ENCODE measurements at regions not wholly inside any gene's neighbourhood (a gene's known extent, or its start where the extent isn't known, plus 50 kb on each side); places are given as distances from the start of the nearest gene placed in this dataset.

DNA sequence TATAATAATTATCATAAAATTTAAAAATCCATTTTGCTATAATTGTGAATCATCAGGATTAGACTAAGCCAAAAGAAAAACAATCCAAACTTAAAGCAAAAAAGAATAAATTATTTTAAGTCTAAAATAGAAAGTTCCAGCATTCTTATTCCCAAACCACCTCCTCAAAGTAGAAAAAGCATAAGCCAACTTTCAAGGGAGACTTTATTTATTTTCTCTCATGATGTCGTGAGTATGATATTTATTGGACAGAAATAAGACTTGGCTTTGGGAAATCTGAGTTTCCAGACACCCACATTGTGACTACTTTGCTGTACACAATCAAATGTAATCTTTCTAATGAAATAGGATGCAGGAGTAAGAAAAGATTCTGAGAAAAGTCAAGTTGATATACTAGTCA lies 372.1 kb downstream of the MTRR start:
- no peak for DNase-seq (ENCODE audit: low spot score)

DNA sequence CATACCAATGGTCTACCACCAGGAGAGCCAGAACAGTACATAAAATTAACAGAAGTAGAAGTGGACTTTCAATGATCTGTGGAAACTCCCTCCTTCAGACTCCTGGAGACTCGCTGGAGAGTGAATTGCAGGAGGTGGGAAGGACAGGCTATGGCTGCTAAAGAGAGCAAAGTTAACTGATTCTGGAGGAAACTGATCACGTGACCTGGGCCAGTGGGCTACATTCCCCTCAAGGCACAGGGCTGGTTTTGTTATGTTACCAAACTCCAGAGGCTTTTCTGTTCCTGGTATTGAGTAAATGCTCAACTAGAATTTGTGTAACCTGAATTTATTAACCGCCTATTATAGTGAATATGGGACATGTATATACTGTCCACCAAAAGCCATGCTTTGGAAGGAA lies 372.6 kb downstream of the MTRR start:
- DNase-seq (ENCODE audit: low spot score) = no peak

DNA sequence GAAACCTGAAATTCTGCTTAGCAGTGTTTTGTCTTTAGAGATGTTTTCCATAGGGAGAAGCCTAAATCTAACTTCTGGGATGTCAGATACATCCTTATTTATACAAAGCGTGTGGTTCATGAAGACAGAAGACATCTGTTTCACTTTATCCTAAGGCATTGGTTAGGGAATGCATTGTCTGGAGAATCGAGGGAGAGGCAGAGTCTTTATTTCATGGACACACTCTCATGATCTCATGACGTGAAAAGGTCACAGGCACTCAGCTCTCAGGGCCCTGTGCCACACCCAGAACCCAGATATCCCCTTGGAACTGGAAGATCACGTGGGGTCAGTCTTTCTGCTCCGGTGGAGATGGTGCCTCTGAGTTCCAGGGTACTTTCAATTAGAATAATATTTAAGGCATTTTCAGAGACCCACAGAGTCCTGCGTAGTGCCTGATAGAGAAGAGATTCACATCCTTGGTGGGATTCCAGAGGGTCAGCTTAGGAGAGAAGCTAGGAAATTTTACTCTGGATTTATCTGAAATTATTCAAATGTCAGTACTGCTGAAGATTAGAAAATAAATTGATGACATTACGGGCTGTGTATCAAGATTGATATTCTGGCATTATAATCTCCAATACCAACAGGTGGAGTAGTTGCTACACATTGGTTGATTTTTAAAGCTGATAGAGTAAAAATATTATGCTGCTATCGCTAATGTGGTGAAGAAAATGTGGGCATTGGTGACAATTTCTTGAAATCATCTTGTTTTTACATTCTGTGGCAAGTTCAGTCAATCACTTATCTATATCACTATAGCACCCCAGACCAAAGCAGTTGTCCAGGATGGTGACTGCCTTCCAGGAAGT lies 378.3 kb downstream of the MTRR start:
- DNase-seq (ENCODE audit: low spot score) = no peak

DNA sequence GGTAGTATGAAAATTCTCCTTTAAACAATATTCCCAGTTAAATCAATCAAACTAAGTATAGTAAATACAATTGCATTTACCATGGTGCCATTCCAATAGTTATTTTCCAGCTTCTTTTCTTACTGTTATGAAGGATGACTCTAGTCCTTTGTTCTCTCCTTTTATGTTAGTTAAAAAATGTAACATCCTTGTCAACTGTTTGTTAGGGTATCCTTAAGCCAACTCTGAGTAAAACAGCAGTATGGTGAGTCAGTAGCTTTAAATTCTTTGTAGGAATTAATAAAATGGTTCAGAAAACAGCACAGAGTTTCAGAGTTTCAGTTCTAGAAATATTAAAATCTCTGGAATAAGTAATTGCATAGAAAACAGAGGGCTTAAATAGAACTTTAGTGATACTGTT lies 384.4 kb downstream of the MTRR start:
- no peak for DNase-seq (ENCODE audit: low spot score)

DNA sequence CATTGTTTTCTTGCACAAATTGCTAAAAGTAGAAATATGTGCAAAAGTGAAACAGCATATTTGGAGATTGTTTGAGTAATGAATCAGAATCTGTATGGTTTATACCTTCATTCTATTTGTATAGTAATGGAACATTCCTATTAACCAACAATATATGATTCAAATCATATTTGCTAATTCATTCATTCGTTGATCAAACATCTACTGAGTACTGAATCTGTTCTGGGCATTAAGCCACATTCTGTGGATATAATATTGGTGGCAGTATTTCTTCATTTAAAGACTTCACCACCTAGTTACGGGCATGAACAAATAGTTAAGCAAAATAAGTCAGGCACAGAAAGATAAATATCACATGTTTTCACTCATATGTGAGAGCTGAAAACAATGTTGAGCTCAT lies 385.7 kb downstream of the MTRR start:
- no peak for DNase-seq (ENCODE audit: low spot score)

DNA sequence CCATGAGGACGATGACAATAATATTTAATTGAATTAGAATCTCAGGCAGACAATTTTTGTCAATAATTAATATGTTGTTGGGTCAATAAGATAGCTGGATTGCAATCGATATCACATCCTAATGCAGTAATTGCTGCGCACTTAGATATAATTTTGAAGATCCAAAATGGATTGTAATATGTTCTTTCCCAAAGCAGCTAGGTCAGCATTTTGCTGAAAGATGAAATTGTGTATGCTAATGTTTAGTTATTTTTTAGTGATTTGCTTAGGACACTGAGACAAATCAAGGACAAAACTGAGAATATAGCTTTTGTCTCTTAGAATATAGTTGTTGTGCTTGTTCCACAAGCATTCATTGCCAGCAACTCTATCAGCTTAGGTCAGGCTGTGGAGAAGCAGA lies 389.9 kb downstream of the MTRR start:
- no peak for DNase-seq (ENCODE audit: low spot score)

DNA sequence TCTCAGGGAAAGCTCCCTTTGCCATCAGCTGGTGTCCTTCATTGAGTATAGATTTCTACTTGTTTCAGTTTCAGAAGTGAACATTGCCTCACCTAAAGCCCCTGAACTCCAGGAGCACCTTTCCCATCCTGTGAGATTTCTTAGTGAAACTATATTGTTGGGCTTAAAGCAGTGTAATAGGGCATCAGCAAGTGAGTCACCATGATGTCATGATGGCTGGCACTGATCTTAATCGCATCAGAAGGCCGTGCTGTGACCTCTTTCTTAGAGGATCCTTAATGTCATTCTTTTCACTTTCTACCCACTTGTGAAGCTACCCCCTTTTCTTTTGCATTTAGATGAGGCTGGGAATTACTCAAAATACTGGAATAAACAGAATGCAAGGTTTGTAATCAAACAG lies 401.3 kb downstream of the MTRR start:
- DNase-seq (ENCODE audit: low spot score) = no peak

DNA sequence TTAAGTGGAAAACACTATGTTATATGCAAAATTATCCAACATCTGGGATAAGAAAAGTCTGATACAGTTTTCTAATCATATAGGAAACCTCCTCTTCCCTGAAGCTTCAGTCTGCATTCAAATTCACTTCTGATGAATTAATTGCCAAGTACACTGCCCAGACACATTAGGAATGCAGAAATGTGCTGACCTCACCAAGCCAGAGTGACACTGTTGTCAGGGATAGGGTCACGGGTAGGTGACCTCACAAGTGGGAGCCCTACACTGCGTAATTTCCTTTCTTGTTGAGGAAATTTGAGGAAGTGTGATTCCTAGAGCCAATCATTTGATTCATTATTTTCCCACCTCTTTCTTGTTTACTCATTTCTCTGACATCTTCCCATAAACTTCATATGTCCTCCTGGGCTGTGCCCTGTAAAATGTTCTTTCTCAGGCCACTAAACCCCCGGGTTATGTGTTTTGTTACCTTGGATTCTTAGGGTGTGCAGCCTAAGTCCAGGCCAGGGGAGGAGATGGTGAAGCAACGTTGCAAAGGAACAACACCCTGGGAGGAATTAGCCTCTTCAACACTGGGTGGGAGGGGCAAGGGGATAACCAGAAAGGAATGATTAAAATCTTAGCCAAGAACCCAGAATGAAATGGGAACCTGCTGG lies 411.9 kb downstream of the MTRR start:
- no peak for DNase-seq (ENCODE audit: low spot score)

DNA sequence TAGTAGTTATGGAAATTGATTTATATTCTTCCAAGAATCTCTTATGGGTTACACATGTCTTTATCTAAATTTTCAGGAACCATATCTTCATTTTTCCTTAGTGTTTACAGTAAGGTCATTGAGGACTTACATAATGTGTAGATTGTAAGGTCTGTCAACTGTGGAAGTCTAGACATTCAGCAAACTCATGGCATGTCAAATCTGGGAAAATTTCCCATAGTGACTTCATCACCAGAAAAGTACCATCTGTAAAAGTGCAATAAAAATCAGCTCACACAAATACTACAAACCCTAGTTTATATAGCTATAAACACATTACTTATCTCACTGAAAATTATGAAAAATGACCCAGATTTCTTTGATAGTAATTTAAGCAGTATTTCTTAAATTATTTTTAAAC lies 419.4 kb downstream of the MTRR start:
- no peak for DNase-seq (ENCODE audit: low spot score)

DNA sequence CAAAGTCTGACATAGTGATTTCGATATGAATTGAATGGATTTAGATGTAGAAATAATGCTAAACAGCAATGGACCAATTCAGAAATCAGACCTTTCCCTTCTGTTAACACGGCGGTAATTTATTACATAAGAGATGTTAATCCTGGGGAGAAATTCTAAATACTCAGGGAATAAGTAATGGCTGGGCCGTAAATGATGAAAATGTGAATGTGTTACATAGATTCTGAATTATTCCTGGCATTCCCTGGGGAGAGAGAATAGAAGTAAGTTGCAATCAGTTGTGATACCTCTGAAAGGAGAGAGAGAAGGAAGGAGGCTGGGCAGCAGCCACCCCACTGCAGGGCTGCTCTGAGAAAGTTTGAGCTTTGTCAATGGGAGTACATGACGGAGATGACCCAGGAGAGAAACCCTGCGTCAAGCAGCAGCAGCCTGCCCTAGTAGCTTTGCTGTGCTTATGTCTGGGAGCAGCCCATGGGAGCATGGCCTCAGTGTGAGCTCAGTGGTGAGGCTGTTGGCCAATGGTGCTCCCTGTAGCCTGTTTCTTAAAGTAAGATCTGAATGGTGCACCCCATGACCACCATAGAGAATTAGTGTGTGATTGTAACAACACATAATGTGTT lies 420.1 kb downstream of the MTRR start:
- no peak for DNase-seq (ENCODE audit: low spot score)

DNA sequence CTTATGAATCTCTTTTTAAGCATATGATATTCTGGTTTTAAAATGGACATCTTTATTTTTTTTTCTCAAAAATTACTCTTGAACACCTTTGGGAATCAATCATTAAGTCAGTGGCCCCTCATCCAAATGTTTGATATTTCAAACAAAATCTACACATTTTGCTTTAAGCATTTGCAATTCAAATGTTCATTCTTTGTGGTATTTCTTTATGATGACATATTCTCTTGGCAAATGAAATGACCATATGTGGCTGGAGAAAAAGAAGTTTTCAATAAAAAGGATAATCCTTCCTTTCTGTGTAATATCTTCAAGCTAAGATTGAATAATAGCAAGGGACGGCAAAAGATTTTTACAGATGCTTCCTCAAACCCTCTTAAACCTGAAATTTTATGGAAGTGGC lies 420.8 kb downstream of the MTRR start:
- DNase-seq (ENCODE audit: low spot score) = no peak

DNA sequence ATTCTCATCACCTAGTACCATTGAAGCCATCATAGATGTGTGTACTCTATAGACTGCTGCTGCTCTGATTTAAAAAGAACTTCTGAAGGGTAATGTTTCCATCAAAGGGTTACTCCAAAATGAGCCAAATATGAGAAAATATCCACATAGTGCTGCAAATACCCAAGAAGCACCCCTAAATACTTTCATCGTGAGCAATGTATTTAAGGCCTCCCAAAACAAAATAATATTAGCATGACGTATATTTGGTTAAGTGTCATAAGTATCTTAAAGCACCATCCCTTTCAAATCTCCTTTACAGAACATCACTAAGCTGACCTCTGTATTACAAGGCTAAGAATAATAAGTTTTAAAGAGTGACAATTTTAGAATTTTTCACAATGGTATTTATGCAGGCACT lies 421.8 kb downstream of the MTRR start:
- DNase-seq (ENCODE audit: low spot score) = no peak

DNA sequence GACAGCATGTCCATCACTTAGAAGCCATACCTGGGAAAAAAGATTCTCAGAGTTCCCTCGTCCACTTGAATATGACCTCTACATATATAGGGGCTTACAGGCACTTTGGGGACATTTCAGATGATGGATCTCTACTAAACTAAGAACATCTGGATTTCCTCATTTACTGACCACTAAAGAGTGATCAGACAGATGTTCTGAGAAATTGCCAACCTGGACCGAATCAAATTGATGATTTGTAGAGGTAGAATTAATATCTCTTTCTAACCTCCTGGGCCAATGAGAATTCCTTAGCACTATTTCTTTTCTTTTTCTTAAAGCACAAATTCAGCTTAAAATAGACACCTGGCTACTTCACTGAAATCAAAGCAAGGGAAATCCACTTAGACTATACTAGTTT lies 422.7 kb downstream of the MTRR start:
- DNase-seq (ENCODE audit: low spot score) = no peak

DNA sequence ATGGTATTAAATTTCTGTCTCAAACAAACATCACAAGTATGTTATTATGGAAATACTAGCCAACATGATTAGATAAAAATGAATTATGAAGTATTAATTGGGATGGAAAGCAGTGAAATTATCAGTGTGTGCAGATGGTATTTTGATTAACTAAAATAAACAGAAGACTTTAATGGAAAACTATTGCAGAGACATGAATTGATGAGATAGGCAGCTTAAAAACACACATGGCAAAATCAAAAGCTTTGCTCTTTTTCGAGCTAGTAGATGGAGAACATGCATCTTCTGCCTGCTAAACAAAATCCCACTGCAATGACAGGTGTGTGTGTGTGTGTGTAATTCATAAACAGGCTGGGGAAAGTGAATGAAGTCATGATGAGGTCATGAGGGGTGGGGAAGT lies 426.2 kb downstream of the MTRR start:
- DNase-seq (ENCODE audit: low spot score) = no peak

DNA sequence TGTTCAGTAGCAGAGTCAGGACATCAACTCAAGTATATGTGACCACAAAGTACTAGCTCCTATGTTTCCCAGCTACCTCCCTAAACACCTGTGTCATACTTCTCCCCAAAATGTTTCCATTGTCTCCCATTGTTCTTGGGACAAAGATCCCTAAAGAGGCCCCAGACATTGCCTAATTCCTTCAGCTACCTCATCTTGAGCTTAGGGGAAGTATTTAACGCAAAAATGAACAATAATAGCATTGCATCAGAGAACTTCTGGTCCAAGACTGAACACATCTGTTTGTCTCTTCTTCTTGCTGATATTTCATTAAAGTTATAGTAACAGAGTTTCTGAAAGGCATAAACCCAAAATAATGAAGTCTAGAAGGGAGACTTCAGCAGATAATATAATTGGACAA lies 430.8 kb downstream of the MTRR start:
- DNase-seq (ENCODE audit: low spot score) = no peak

DNA sequence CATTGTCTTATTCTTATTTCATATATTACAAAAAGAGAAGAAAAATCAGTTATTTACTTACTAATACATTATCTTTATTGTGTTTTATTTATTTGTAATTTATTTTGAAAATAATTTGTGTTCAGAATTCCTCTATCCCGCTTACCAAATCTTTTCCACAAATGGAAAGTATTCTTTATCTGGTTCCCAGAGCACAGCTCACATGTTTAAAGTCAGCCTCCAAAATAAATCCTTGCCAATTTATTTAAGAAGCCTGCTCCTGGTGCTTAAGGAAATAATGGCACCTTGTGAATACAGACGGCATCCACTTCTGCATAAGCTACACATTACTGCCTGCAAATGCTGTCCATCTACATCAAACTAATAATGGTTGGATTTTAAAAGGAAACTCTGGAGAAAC lies 435.4 kb downstream of the MTRR start:
- no peak for DNase-seq (ENCODE audit: low spot score)

DNA sequence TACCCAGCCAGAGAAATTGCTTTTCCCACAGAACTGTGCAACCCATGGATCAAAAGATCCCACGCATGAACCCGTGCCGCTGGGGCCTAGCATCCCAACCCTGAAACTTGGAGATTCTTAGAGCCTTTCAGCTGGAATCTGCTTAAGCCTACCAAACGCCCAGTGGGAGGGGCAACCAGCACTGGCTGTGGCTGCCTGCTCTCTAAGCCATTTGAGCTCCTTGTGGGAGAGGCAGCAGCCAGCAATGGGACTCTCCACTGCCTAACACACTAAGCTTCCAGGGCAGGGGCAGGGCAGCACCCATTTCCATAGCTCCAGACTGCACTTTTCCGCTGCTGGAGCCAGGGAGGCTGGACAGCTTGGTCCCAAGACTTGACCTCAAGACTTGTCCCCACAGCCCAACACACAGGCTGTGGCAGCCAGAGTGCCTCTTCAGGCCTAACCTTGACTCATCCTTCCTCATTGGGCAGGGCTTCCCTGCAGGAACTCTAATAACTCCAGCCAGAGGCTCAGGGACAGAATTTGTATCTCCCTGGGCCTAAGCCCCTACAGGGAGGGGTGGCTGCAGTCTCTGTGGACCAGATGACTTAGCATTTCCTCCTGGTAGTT lies 437.4 kb downstream of the MTRR start:
- no peak for DNase-seq (ENCODE audit: low spot score)

DNA sequence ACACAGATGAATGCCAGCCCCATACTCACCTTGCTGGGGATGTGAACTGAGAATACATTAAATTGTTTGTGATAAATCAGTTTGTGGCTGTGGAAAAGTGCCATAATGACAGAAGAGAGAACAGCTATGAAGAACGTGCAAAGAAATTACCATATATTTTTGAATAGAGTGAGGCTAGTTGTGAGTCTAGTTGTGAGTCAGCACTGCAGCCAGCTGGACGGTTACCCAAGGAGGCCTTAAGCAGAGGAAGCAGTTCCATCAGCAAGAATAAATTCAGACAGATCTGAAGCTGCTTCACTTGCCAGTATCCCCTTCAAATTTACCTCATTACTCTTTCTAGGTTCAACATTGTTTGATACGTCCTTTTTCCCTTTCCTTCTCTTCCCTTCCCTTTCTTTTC lies 446.0 kb downstream of the MTRR start:
- DNase-seq (ENCODE audit: low spot score) = no peak

DNA sequence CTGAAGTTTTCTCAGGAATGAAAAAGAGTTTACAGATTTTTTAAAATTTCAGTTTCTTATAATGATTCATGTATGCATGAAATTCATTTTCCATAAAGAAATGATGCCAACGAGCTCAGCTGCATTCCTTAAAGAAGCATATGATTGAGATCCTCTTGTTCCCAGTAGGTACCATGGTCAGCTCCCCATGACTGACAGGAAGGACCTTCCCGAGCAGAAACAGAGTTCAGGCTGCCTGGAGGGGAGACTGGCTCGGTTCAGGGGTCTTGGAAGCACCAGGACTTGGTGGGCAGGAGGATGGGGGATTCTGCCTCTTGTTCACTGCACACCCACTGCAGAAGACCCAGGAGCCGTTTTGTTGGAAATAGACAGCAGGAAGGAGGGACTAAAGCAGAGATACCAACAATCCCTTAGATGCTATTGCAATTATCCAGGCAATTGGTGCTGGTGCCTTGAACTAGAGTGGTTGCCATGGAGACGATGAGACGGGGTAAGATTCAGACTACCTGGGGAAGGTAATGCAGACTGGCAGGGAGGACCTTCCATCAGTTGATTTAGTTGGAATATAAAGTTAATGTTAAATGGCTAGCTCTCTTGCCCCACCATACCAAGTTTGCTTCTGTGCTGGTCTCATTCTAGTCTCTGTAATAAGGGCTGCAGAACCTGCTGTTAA lies 447.8 kb downstream of the MTRR start:
- no peak for DNase-seq (ENCODE audit: low spot score)

DNA sequence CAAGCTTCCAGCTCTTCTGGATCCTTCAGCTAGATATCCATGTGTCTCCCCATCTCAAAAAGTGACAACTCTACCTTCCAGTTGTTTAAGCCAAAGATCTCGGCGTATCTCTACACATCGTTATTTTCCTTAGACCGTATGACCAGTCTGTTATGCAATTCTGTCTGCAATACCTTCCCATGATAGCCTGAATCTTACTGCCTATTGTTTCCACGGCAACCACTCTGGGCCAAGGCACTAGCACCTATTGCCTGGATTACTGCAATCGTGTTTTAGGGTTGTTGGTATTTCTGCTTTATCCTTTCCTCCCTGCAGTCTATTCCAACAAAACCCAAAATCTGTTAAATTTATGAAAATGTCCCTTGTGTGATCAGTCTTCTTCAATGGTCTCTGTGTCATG lies 448.4 kb downstream of the MTRR start:
- no peak for DNase-seq (ENCODE audit: low spot score)

DNA sequence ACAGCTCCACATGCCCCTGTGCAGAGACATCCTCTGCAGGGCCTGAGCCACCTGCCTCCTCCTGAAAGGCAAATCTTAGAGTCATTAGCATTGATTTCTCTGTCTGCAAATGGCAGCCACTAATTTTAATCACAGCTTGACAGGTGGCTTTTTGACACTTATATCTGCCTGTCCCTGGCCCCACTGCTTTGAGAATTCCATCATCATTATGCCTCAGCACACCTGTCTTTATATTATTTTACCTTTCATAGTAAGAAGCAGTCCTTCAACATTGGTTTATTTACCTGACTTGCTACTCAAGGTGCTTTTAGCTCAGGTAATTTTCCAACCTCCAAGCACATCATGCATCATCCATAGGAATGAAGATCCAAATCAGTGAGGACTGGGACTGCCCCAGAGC lies 451.3 kb downstream of the MTRR start:
- DNase-seq (ENCODE audit: low spot score) = no peak

DNA sequence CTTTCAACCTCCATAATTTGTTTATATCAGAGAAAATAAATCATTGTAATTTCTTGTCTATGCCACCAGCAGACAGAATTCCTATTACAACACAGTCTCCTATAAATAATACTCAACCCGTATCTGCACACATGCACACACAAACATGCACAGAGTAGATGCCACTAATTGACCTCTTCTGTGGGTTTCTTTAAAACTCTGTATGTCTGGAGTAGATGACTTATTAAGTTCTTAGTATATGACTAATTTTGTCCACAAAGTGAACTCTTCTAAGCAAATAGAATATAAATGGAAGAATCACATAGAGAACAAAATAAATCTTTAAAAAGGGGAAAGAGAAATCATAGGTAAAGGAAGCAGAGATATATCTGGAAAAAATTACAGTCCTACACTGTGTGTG lies 452.3 kb downstream of the MTRR start:
- DNase-seq (ENCODE audit: low spot score) = no peak

DNA sequence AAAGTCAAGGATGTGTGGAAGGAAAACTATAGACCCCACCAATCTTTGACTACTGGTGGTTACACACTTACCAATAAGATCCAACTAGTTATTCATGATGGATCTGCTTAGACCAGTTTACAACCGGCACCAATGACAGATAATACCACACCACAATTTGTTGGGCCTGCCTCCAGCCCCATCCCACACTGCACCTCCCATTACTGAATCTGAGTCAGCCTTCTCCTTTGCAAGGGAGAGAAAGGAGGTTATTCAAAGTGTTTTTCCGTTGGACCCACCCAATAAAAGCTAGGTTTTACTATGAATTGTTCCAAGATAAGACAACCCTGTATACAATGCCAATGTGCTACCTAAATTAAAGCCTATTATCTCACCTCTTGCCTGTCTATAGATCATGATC lies 453.5 kb downstream of the MTRR start:
- DNase-seq (ENCODE audit: low spot score) = no peak

Data from HuH-7 (cell line).